ENCODE measurements at regions not wholly inside any gene's neighbourhood (a gene's known extent, or its start where the extent isn't known, plus 50 kb on each side); places are given as distances from the start of the nearest gene placed in this dataset.

GRCh38 chr16:85431431-85432124 is 181.5 kb upstream of the GSE1 start:
- Histone ChIP-seq H3K4me1 (ENCODE audit: control insufficient read depth in 1 of 2, insufficient read depth in 1 of 2, low read depth in 1 of 2, low read length in 1 of 2) (no peaks in the 10 kb centered on the region), H3K27me3 (no peaks in the 10 kb centered on the region), H3K9me3 (no peaks in the 10 kb centered on the region), H3K4me3 (ENCODE audit: low read depth in 1 of 2, low read length in 1 of 2) (no peak overlapping the region), H3K36me3 (no peaks in the 10 kb centered on the region), H3K27ac (no peak overlapping the region)
- TF ChIP-seq CTCF (IDR thresholded peaks at IDR 0.05) = no peak

- no peaks in the 10 kb centered on the region for H3K36me3 ChIP-seq
- no peaks in the 10 kb centered on the region for H3K9me3 ChIP-seq
- no peaks in the 10 kb centered on the region for H3K27me3 ChIP-seq
- H3K4me1 ChIP-seq (ENCODE audit: control insufficient read depth in 1 of 2, insufficient read depth in 1 of 2, low read depth in 1 of 2, low read length in 1 of 2) = peaks cover 0 to 5% of the 10 kb centered on the region in 2 experiments
- H3K4me3 ChIP-seq (ENCODE audit: low read depth in 1 of 2, low read length in 1 of 2) = no peak overlapping the region
- H3K27ac ChIP-seq = no peak overlapping the region
- TF ChIP-seq CTCF (IDR thresholded peaks at IDR 0.05) = no peak
Measured at GRCh38 chr16:85432606-85433005, 180.5 kb upstream of the GSE1 start.

GRCh38 chr16:85433477-85433876 is 179.6 kb upstream of the GSE1 start:
- TF ChIP-seq CTCF (IDR thresholded peaks at IDR 0.05) = no peak
- no peaks in the 10 kb centered on the region for H3K9me3 ChIP-seq
- H3K36me3 ChIP-seq = no peaks in the 10 kb centered on the region
- H3K4me1 ChIP-seq (ENCODE audit: control insufficient read depth in 1 of 2, insufficient read depth in 1 of 2, low read depth in 1 of 2, low read length in 1 of 2) = peaks cover 0 to 7% of the 10 kb centered on the region in 2 experiments
- no peaks in the 10 kb centered on the region for H3K27me3 ChIP-seq
- no peak overlapping the region for H3K4me3 ChIP-seq (ENCODE audit: low read depth in 1 of 2, low read length in 1 of 2)
- no peak overlapping the region for H3K27ac ChIP-seq

GRCh38 chr16:85435286-85435685 is 177.8 kb upstream of the GSE1 start:
- Histone ChIP-seq H3K4me3 (ENCODE audit: low read depth in 1 of 2, low read length in 1 of 2) (no peak overlapping the region), H3K36me3 (no peaks in the 10 kb centered on the region), H3K4me1 (ENCODE audit: control insufficient read depth in 1 of 2, insufficient read depth in 1 of 2, low read depth in 1 of 2, low read length in 1 of 2) (peaks cover 0 to 7% of the 10 kb centered on the region in 2 experiments), H3K27ac (no peak overlapping the region), H3K27me3 (no peaks in the 10 kb centered on the region), H3K9me3 (no peaks in the 10 kb centered on the region)
- no peak for TF ChIP-seq CTCF (IDR thresholded peaks at IDR 0.05)

- TF ChIP-seq CTCF (IDR thresholded peaks at IDR 0.05) = no peak
- Histone ChIP-seq H3K27ac (no peak overlapping the region), H3K9me3 (no peaks in the 10 kb centered on the region), H3K4me3 (ENCODE audit: low read depth in 1 of 2, low read length in 1 of 2) (no peak overlapping the region), H3K27me3 (no peaks in the 10 kb centered on the region), H3K36me3 (no peaks in the 10 kb centered on the region), H3K4me1 (ENCODE audit: control insufficient read depth in 1 of 2, insufficient read depth in 1 of 2, low read depth in 1 of 2, low read length in 1 of 2) (peaks cover 0 to 7% of the 10 kb centered on the region in 2 experiments)
Measured at GRCh38 chr16:85435700-85436099, 177.4 kb upstream of the GSE1 start.
